Neural progenitor cell (in vitro differentiated cells): ENCODE measurements at regions not wholly inside any gene's neighbourhood (a gene's known extent, or its start where the extent isn't known, plus 50 kb on each side); places are given as distances from the start of the nearest gene placed in this dataset.

ENCODE experiments used
- DNase-seq: peaks from one replicate; pipeline ENCODE4 v3.0.0-alpha.2; 2016; ENCODE audit warnings: low spot score
- H2AFZ ChIP-seq: fragments of 200-600 bp; sonication (generic); replicated peaks from 2 replicates; pipeline ENCODE4 v1.6.1; 2016; ENCODE audit warnings: antibody characterized with exemption
- H3F3A ChIP-seq: fragments of 200-600 bp; sonication (generic); 2 replicates; pipeline ENCODE4 v1.6.1; 2016; ENCODE audit warnings: antibody characterized with exemption, low read depth
- H3K27ac ChIP-seq: fragments of 200-600 bp; sonication (generic); 2 replicates; pipeline ENCODE4 v1.5.1; 2016; ENCODE audit warnings: mild to moderate bottlenecking
- H3K27me3 ChIP-seq: fragments of 200-600 bp; sonication (generic); 2 replicates; pipeline ENCODE4 v1.6.1; 2016; ENCODE audit warnings: mild to moderate bottlenecking, moderate library complexity
- H3K36me3 ChIP-seq: fragments of 200-600 bp; sonication (generic); 2 replicates; pipeline ENCODE4 v1.5.1; 2016
- H3K4me1 ChIP-seq: fragments of 200-600 bp; sonication (generic); 2 replicates; pipeline ENCODE4 v1.6.1; 2016; ENCODE audit warnings: mixed run types
- H3K4me2 ChIP-seq: fragments of 200-600 bp; sonication (generic); 2 replicates; pipeline ENCODE4 v1.6.1; 2016
- H3K4me3 ChIP-seq: fragments of 200-600 bp; sonication (generic); 2 replicates; pipeline ENCODE4 v1.5.1; 2016
- H3K79me2 ChIP-seq: fragments of 200-600 bp; sonication (generic); 2 replicates; pipeline ENCODE4 v1.6.1; 2016; ENCODE audit warnings: low read depth
- H3K9ac ChIP-seq: fragments of 200-600 bp; sonication (generic); 2 replicates; pipeline ENCODE4 v1.6.1; 2016
- H3K9me3 ChIP-seq: fragments of 200-600 bp; sonication (generic); 2 replicates; pipeline ENCODE4 v1.5.1; 2016; ENCODE audit warnings: low read depth
- H4K20me1 ChIP-seq: fragments of 200-600 bp; sonication (generic); 2 replicates; pipeline ENCODE4 v1.6.1; 2016; ENCODE audit warnings: low read depth
- H3K27ac Mint-ChIP-seq: 3 replicates; pipeline ENCODE4 v1.8.0; 2021; ENCODE audit warnings: mixed read lengths
- H3K27me3 Mint-ChIP-seq: 2 replicates; pipeline ENCODE4 v1.8.0; 2022; ENCODE audit warnings: low read depth, mild to moderate bottlenecking, inconsistent platforms, moderate library complexity, mixed read lengths; ENCODE audit not compliant: insufficient read depth
- H3K36me3 Mint-ChIP-seq: 3 replicates; pipeline ENCODE4 v1.8.0; 2021; ENCODE audit warnings: mixed read lengths
- H3K4me1 Mint-ChIP-seq: 3 replicates; pipeline ENCODE4 v1.8.0; 2021; ENCODE audit warnings: mixed read lengths
- H3K4me3 Mint-ChIP-seq: 3 replicates; pipeline ENCODE4 v1.8.0; 2021; ENCODE audit warnings: mild to moderate bottlenecking, moderate library complexity, mixed read lengths
- H3K9me3 Mint-ChIP-seq: 3 replicates; pipeline ENCODE4 v1.8.0; 2020; ENCODE audit warnings: mixed read lengths
- EZH2 ChIP-seq: fragments of 200-600 bp; sonication (generic); IDR thresholded peaks from 2 replicates; pipeline ENCODE4 v1.6.1; 2017; ENCODE audit warnings: antibody characterized with exemption, mild to moderate bottlenecking, moderate library complexity
- EZH2phosphoT487 ChIP-seq: fragments of 200-600 bp; sonication (generic); IDR thresholded peaks from 2 replicates; pipeline ENCODE4 v1.6.1; 2017; ENCODE audit warnings: antibody characterized with exemption
- TF ChIP-seq, protein P1 (sequence below): fragments of 200-600 bp; sonication (generic); IDR thresholded peaks from 2 replicates; pipeline ENCODE4 v1.5.1; 2017; ENCODE audit warnings: antibody characterized with exemption, mild to moderate bottlenecking

DNA sequence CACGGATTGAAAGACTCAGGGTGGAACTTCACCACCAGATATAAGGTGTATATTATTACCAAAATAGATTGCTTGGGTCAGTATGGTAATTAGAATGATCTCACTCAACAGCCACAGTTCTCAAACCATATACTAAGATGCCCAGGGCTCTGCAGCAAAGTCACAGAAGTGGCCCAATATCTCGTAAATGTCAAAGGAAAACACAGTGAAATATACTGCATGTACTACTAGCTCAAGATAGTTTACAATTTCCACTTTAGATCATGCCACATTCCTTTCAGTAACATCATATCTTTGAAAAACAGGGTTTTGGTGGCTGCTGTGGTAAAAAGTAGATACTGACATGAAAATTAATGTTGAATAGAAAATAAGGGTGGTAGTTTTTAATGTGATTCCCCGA lies 180.3 kb upstream of the ATP1B1 start:
- TF ChIP-seq EZH2 (no peak), EZH2phosphoT487 (no peak)
- TF ChIP-seq, protein P1, sequence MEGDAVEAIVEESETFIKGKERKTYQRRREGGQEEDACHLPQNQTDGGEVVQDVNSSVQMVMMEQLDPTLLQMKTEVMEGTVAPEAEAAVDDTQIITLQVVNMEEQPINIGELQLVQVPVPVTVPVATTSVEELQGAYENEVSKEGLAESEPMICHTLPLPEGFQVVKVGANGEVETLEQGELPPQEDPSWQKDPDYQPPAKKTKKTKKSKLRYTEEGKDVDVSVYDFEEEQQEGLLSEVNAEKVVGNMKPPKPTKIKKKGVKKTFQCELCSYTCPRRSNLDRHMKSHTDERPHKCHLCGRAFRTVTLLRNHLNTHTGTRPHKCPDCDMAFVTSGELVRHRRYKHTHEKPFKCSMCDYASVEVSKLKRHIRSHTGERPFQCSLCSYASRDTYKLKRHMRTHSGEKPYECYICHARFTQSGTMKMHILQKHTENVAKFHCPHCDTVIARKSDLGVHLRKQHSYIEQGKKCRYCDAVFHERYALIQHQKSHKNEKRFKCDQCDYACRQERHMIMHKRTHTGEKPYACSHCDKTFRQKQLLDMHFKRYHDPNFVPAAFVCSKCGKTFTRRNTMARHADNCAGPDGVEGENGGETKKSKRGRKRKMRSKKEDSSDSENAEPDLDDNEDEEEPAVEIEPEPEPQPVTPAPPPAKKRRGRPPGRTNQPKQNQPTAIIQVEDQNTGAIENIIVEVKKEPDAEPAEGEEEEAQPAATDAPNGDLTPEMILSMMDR = no peak
- Histone ChIP-seq H2AFZ (no peak overlapping the region), H3F3A (no peaks in the 10 kb centered on the region), H3K79me2 (no peaks in the 10 kb centered on the region), H3K4me2 (no peak overlapping the region), H3K36me3 (no peaks in the 10 kb centered on the region), H3K27ac (no peak overlapping the region), H3K4me3 (no peak overlapping the region), H3K4me1 (no peaks in the 10 kb centered on the region), H3K27me3 (no peaks in the 10 kb centered on the region), H3K9me3 (no peaks in the 10 kb centered on the region), H3K9ac (no peak overlapping the region), H4K20me1 (no peaks in the 10 kb centered on the region)
- no peak for DNase-seq
- Mint-ChIP-seq H3K27ac (no peak overlapping the region), H3K4me3 (no peak overlapping the region), H3K9me3 (no peaks in the 10 kb centered on the region), H3K36me3 (no peaks in the 10 kb centered on the region), H3K4me1 (no peaks in the 10 kb centered on the region), H3K27me3 (peaks cover 2% of the 10 kb centered on the region)

DNA sequence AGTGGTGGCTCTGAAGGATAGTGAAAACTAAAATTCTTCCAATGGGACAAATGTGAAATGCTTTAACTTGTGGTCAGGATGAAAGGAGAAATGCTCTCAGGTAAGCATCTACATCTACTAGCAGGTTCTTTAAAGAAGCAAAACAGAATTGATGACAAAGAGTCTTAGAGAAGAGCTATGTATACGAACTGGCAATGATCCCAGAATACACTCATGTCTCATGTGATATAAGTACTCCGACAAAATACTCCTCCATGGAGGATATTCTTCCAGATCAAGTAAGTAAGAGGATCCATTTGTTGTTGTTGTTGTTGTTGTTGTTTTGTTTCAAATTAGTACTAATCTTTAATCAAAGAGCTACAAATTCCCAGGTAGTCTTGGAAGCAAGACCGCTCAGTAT lies 174.0 kb upstream of the ATP1B1 start:
- H3K27ac Mint-ChIP-seq = no peak overlapping the region
- no peaks in the 10 kb centered on the region for H3K27me3 ChIP-seq
- no peak overlapping the region for H3K9ac ChIP-seq
- peaks cover 3% of the 10 kb centered on the region for H3K9me3 Mint-ChIP-seq
- H3K9me3 ChIP-seq = no peaks in the 10 kb centered on the region
- no peak overlapping the region for H3K27ac ChIP-seq
- H3K4me1 Mint-ChIP-seq = no peaks in the 10 kb centered on the region
- no peaks in the 10 kb centered on the region for H3F3A ChIP-seq
- no peak overlapping the region for H3K4me2 ChIP-seq
- no peak overlapping the region for H3K4me3 ChIP-seq
- H3K27me3 Mint-ChIP-seq = peaks cover 2% of the 10 kb centered on the region
- no peaks in the 10 kb centered on the region for H3K79me2 ChIP-seq
- no peak overlapping the region for H2AFZ ChIP-seq
- H3K4me1 ChIP-seq = no peaks in the 10 kb centered on the region
- H3K36me3 ChIP-seq = no peaks in the 10 kb centered on the region
- TF ChIP-seq, protein P1 = no peak
- no peak for TF ChIP-seq EZH2
- no peak for TF ChIP-seq EZH2phosphoT487
- no peak for DNase-seq
- no peak overlapping the region for H3K4me3 Mint-ChIP-seq
- H4K20me1 ChIP-seq = no peaks in the 10 kb centered on the region
- no peaks in the 10 kb centered on the region for H3K36me3 Mint-ChIP-seq

DNA sequence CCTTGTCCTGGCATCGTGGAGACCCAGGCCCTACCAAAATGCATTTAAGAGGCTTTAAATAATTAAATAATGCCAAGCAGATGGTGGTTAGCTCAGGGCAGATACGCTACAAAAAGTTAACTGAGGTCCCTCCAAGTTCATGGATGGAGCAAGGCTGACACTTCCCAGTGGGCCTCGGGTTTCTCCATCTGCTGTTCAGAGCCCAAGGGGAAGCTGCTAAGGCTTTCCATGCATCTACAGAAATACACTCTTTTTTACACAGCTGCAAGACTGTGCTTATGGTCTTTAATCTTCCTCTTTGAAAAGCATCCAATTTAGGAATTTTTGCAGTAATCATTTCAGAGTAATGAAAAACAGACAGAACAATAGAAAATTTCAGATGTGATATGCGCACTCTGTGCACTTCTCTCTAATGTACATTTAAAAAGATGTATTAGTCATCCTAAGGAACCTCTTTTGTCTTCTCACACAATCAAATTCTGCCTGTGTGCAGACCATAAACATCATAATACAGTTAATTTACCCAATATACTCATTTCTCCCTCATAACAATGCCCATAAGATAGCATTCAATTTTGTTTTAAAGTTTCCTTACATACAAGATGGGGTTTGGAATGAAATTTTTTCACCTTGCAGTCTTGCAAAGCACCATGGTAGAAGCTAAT lies 173.2 kb upstream of the ATP1B1 start:
- no peak overlapping the region for H3K4me3 ChIP-seq
- no peak overlapping the region for H3K27ac Mint-ChIP-seq
- TF ChIP-seq EZH2 = no peak
- TF ChIP-seq, protein P1 = no peak
- TF ChIP-seq EZH2phosphoT487 = no peak
- H4K20me1 ChIP-seq = no peaks in the 10 kb centered on the region
- no peaks in the 10 kb centered on the region for H3K4me1 Mint-ChIP-seq
- H3K9me3 ChIP-seq = no peaks in the 10 kb centered on the region
- H2AFZ ChIP-seq = no peak overlapping the region
- H3K9ac ChIP-seq = no peak overlapping the region
- no peaks in the 10 kb centered on the region for H3F3A ChIP-seq
- no peak overlapping the region for H3K27ac ChIP-seq
- H3K27me3 Mint-ChIP-seq = peaks cover 2% of the 10 kb centered on the region
- H3K9me3 Mint-ChIP-seq = peaks cover 3% of the 10 kb centered on the region
- no peaks in the 10 kb centered on the region for H3K36me3 Mint-ChIP-seq
- no peaks in the 10 kb centered on the region for H3K36me3 ChIP-seq
- no peaks in the 10 kb centered on the region for H3K4me1 ChIP-seq
- H3K4me2 ChIP-seq = no peak overlapping the region
- no peaks in the 10 kb centered on the region for H3K27me3 ChIP-seq
- DNase-seq = no peak
- no peak overlapping the region for H3K4me3 Mint-ChIP-seq
- no peaks in the 10 kb centered on the region for H3K79me2 ChIP-seq
